HCEC 1CT (cell line): ENCODE measurements at regions not wholly inside any gene's neighbourhood (a gene's known extent, or its start where the extent isn't known, plus 50 kb on each side); places are given as distances from the start of the nearest gene placed in this dataset.
"Not testable (repeated sequence)": the region's sequence is repeated elsewhere in the genome, so short reads cannot be mapped to it uniquely, and the experiment has no call there.

ENCODE experiments used
- DNase-seq: peaks from one replicate; pipeline ENCODE4 v3.0.0-alpha.2; 2017

DNA sequence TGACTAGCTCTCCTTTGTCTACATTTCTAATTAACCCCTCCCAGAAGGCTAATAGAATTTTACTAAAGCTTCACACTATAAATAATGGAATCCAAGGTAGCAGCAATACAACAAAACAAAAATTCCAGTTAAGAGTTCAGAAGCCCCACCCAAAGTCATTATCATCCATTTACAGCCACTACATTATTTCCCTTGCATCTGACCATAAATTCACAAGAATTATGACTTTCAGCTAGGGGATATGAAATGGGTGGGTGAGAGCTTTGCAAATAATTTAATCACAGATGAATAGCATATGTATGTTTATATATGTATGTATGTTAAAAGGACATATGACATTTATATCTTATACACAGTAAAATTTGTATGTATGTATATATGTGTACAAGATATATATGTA is 65.3 kb upstream of the PTGDR start:
- DNase-seq, result no peak

DNA sequence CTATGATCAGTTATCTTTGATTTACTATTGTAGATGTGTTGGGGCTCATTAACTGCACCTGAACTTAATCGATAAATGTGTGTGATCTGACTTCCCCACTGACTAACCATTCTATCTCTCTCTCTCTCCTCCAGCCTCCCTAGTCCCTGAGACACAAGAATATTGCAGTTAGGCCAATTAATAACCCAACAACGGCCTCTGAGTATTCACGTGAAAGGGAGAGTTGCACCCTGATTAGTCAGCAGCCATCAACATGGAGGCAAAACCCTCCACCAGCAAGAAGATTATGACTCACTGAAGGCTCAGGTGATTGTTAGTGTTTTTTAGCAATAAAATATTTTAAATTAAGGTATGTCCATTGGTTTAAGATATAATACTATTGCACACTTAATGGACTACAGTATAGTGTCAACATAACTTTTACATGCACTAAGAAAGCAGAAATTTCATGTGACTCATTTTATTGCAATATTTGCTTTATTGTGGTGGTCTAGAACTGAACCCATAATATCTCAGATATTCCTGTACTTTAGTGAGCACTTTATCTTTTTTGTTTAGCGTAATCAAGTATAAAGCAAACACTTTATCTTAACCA is 77.1 kb upstream of the PTGDR start:
- DNase-seq, result no peak

DNA sequence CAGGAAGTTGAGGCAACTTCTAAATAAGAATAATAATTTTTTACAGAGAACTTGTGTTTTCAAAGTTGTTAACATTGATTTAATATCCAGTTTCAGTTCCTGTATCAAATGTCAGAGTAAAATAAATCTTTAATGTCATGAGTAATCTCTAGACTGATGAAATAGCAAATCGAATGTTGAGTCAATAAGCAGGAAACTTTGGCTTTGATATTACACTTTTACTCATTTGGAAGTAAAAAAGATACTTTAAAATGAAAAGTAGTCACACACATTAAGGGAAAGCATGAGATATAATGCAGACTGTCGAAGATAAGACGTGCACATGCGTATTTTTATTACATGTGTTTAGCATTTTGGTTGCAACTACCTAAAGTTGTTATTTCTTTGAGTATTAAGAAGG is 78.2 kb upstream of the PTGDR start:
- DNase-seq, result peak; percentile 16

GRCh38 chr14:52188381-52188780 is 79.1 kb upstream of the PTGDR start:
- DNase-seq, result peak; percentile 23

DNA sequence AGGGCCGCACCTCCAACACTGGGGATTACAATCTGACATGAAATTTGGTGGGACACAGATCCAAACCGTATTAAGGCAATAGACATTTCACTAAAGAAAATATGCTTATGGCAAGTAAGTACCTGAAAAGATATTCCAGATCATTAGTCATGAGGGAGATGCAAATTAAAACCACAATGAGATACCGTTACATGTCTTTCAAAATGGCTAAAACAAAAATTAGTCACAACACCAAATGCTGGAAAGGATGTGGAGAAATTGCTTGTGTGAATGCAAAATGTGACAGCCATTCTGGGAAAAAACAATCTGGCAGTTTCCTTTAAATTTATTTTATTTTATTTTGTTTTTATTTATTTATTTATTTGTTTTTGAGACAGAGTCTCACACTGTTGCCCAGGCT is 82.3 kb upstream of the PTGDR start:
- DNase-seq, result no peak

DNA sequence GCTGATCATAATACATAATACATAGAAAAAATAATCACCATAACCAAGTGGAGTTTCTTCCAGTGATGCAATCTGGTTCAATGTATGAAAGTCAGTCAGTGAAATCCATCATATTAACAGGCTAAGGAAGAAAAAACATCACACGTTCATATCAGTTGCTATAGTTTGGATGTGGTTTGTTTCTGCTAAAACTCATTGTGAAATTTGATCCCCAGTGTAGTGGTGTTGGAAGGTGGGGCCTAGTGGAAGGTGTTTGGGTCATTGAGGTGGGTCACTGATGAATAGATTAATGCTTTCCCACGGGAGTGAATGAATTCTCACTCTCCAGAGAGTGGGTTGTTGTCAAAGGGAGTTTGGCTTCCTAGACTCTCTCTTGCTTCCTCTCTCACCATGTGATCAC is 84.6 kb upstream of the PTGDR start:
- DNase-seq, result no peak

DNA sequence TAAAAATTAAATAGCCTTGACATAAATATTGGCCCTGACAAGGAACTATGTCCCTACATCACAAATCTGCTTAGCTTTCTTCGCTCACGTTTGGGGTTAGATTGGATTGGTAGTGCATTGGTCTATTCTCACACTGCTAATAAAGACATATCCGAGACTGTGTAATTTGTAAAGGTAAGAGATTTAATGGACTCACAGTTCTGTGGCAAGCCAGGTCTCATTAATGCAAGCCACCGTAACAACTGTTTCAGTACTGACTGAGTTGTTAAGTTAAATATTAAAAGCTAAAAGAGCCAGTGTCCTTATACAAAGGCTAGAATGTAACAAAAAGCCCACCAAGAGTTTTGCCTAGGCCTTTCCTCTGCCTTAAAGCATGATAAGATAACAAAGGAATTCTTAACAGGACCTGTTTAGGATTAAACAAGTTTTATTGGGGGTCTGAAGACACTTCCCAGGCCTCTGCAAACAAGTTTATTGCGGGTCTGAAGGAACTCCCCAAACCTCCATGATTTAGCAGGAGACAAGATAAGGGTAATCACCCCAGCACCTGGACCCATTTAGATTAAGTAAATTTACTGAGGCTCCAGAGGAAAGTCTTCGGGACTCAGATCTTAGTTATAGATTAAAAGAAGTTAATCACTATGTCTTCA is 88.2 kb upstream of the PTGDR start:
- no peak for DNase-seq

- DNase-seq, result no peak
Measured at GRCh38 chr14:52175982-52176502, 91.5 kb upstream of the PTGDR start.

DNA sequence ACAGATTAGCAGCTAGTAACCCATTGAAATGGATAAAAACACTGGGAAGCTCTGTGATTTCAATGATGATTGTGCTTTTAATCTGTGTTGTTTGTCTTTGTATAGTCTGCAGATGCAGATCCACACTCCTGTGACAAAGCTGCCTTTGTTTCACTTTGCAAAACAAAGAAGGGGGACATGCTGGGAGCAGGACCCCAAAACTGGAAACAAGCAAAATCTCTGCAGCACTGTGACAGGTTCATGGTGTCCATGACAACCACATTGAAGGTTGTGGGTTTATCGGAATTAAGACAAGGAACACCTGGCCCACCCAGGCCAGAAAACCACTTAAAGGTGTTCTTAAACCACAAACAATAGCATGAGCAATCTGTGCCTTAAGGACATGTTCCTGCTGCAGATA is 95.6 kb upstream of the PTGDR start:
- DNase-seq, result not testable (repeated sequence)

GRCh38 chr14:52166822-52167221 is 98.0 kb upstream of the NID2 start:
- DNase-seq, result no peak

DNA sequence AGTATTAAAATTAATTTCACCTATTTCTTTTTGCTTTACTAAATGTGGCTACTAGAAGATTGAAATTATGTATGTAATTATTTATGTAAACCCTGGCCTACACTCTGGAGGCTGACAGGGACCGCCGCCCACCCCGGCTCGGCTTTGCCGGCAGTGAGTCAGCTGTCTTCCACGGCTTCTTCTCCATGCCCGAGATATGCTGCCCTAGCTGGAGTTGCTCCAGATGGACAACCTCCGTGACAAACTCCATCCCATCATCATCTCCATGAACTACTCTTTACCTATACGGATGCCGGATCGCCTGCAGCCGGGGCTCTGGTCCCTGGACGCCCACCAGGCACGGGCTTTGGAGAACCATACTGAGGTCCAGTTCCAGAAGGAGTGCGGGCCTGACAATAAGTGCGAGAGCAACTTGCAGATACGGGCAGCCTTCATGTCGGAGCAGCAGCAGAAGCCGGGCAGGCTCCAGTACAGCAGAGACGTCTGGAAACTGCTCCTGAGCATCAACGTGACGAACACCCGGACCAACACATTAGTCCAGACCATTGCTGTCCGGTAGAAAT is 86.9 kb upstream of the NID2 start:
- no peak for DNase-seq

DNA sequence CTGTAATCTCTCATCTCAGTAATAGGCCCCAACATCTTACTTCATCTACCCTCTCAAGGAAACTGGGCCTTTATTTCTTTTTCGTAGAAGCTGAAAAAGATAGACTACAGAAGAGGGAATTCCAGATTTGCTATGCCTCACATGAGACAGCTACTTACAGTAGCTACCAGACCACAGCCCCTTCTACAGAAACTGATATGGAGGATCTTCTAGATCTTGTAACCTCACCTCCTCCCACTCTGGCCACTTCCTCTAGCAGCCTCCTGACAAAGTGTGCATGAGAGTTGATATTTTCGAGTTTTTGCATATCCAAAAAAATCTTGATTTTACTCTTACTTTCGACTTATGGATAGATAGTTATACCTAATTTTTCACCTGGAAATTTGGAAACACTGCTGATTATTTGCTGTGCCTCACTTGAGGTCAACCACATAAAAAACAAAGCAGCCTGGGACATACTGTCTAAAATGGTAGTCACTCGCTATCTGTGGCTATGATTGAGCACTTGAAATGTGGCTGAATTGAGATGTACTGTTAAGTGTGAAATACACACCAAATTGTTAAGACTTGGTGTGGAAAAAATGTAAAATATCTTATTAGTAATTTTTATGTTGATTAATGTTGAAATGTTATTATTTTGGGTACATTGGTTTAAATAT is 86.3 kb upstream of the NID2 start:
- DNase-seq, result no peak

DNA sequence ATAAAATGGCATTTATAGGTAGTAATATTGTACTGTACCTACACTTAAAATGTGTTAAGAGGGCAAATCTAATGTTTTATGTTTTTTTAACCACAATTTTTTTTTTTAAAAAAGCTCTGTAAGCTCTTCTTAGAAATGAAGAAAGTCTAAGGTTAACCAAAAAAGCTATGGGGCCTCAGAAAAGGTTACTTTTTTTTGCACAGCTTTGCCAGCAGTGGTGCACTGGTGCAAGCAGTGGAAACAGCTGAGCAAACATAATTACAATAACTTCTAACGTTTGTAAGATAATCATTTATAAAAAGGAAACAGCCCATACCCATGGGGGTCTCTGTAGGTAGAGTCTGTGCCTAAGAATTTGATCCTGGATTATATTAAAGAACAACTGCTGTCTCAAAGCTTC is 85.1 kb upstream of the NID2 start:
- no peak for DNase-seq

DNA sequence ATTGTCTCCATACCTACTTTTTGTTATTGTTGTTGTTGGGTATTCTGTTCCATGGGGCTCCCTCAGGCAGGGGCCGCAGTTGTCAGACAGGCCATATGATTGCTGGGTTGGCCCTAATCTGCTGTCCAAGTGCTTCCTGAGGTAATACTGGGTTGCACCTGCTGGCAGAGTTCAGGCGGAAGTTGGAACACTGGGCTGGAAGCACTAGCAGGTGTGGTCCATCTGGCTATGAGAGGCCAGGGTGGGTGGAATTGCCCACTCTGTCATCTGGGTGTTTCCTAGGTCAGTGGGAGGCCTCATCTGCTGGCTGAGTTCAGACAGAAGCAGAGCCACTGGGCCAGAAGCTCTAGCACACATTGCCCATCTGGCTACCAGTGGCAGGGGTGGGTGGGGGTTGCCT is 81.3 kb upstream of the NID2 start:
- no peak for DNase-seq

DNA sequence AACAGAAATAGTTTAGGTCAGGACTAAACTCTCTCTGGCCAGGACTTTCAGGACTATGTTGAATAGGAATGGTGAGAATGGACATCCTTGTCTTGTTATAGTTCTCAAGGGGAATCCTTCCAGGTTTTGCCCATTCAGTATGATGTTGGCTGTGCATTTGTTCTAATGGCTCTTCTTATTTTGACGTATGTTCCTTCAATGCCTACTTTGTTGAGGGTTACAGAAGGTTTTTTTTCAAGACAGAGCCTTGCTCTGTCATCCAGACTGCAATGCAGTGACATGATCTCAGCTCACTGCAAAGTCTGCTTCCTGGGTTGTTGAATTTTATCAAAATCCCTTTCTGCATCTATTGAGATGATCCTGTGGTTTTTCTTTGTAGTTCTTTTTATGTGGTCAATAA is 79.5 kb upstream of the NID2 start:
- DNase-seq, result no peak

GRCh38 chr14:52146504-52146903 is 77.6 kb upstream of the NID2 start:
- DNase-seq, result peak; percentile 23

DNA sequence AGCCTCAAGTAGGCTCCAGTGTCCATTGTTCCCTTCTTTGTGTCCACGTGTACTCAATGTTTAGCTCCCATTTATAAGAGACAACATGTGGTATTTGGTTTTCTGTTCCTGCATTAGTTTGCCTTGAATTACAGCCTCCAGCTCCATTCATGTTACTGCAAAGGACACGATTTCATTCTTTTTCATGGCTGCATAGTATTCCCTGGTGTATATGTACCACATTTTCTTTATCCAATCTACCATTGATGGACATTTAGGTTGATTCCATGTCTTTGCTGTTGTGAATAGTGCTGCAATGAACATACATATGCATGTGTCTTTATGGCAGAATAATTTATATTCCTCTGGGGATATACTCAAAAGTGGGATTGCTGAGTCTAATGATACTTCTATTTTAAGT is 75.2 kb upstream of the NID2 start:
- not testable (repeated sequence) for DNase-seq

DNA sequence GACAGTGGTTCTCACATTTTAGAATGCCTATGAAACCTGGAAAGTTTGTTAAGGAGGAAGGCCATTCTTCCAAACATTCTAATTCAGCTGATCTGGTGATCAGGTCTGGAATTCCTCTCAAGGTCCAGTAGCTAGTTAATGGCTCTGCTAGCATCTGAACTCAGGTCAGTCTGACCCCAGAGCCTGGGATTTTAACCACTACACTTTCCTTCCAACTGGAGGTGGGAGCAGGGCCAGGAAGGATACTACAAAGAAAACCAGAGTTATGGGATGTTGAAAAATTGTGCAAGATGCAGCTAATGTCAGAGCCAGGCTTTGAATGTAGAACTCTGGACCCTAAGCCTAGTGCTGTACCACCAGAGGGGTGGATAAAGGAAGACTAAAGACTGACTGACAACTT is 73.6 kb upstream of the NID2 start:
- DNase-seq, result no peak

DNA sequence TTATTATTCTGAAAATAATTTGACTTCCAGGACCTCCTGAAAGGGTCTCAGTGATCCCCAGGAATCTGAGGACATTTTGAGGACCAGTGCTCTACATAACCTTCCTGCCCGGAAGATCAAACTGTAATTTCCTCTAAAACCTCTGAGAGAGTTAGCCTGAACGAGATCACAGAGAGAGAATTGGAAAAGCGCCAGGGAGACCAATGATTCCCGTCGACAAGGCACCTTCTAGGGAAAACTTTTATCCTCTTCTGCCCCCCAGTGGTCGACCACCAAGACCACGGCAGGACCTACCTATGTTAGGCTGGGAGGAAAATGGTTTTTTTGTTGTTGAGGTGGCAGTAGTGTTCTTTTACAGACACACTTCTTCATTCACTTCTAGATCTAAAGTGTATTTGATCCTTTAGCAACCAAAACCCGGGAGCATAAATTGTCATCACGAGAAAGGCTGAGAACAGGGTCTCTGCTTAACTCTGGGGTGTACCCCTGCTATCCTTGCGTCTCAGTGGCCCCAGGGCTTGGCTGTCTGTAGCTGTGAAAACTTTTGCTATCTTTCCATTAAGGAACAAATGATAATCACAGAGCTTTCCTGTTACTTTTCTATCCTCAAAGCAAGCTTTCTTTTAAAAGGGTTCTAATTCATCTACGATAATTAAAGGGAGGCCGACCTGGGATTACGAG is 62.9 kb upstream of the NID2 start:
- DNase-seq, result peak; percentile 91

DNA sequence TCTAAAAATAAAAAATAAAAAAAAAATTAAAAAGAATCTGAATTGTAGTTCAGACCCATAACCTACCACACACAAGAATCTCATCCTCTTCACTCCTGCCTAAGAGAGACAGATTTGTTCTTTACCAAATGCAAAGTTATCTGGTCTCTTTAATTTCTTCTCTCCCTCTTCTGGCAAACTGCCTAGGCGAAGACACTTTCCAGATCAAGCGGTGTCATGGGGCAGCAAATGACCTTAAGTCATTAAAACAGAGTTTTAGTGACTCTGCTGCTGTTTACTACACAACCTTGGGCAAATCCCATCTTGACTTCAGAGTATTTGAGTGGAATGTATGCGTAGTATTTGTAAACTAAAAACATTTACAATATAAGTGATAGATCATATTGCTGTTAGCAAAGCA is 60.9 kb upstream of the NID2 start:
- DNase-seq, result no peak

GRCh38 chr14:52125885-52126284 is 57.0 kb upstream of the NID2 start:
- no peak for DNase-seq

DNA sequence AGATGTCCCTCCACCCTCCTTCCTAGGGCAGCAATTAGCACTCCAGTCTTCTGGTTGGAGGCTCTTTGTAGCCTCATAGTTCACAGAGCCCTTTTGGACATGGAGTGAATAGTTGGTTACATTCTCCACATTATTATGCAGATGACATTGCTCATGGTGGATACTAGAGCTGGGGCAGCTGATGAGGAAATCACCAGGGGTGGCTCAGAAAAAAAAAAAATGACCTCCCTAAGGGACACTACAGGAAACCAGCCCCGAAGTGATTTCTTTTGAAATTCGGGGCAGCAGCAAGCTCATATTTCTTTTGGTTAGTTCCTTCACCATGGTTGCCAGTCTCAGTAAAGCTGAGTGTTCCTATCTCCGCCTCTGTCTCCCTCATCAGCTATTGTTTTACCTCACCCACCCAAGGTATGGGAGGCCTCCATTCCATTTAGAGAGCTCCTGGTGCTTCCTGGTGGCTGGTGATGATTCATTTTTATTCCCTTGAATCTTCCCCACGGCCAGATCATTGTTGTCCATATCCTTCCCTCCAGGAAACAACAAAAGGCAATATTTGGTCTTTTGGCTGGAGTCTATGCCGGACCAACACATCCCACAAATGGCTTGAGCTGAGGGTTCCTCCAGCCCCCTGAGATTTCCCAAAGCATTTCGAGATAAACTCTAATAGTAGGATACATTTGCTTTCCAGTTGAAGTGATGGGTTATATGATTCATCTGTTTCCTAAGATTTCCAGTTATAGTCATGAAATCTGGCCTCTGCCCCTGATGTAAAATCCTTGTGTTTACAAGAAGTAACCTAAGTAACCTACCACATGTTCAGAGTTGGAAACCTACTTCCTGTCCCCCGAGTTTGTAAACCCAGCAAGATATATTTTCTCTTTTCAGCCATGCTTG is 56.2 kb upstream of the NID2 start:
- peak; percentile 96 for DNase-seq
